A673 (cell line): ENCODE measurements at regions not wholly inside any gene's neighbourhood (a gene's known extent, or its start where the extent isn't known, plus 50 kb on each side); places are given as distances from the start of the nearest gene placed in this dataset.

Experiments
- BruUV-seq: library from RNA; stranded (reverse); fragments of 400-500 nt; replicated peaks from 2 replicates; lab custom pipeline; 2021; lab: Mats Ljungman, UMichigan
- CTCF ChIA-PET: fragments of 300-600 bp; sonication (Branson Sonifier 250); formaldehyde crosslinking; loops from one replicate; lab custom pipeline; 2022; ENCODE audit warnings: antibody characterized with exemption; lab: Charles Lee
- POLR2A ChIA-PET: fragments of 300-600 bp; sonication (Branson Sonifier 250); formaldehyde crosslinking; loops from one replicate; lab custom pipeline; 2022; ENCODE audit warnings: antibody characterized with exemption; ENCODE audit not compliant: low non-redundant PET; lab: Charles Lee
- DNase-seq: peaks from one replicate; pipeline ENCODE4 v3.0.0-alpha.2; 2015; ENCODE audit warnings: low spot score
- H3K27ac ChIP-seq: fragments of 200-600 bp; sonication (generic); 2 replicates; pipeline ENCODE4 v1.5.1; 2016; ENCODE audit warnings: mixed run types, low read depth, mild to moderate bottlenecking, mixed read lengths, antibody characterized with exemption, low read length; ENCODE audit not compliant: poor library complexity, severe bottlenecking
- H3K27me3 ChIP-seq: fragments of 200-600 bp; sonication (generic); replicated peaks from 2 replicates; pipeline ENCODE4 v1.6.1; 2017; ENCODE audit warnings: mixed run types, low read depth, mild to moderate bottlenecking, mixed read lengths, antibody characterized with exemption, low read length; ENCODE audit not compliant: insufficient read depth, poor library complexity
- H3K36me3 ChIP-seq: fragments of 200-600 bp; sonication (generic); 2 replicates; pipeline ENCODE4 v1.6.1; 2016; ENCODE audit warnings: mixed run types, mild to moderate bottlenecking, mixed read lengths, antibody characterized with exemption, low read length; ENCODE audit not compliant: insufficient read depth, poor library complexity, severe bottlenecking
- H3K4me1 ChIP-seq: fragments of 200-600 bp; sonication (generic); 2 replicates; pipeline ENCODE4 v1.6.1; 2017; ENCODE audit warnings: mixed run types, mild to moderate bottlenecking, mixed read lengths, antibody characterized with exemption, low read length; ENCODE audit not compliant: insufficient read depth, poor library complexity, severe bottlenecking
- H3K4me3 ChIP-seq: fragments of 200-600 bp; sonication (generic); 2 replicates; pipeline ENCODE4 v1.5.1; 2016; ENCODE audit warnings: low read depth, mixed run types, mild to moderate bottlenecking, mixed read lengths, low read length; ENCODE audit not compliant: poor library complexity, severe bottlenecking
- H3K9me3 ChIP-seq: fragments of 200-600 bp; sonication (generic); 2 replicates; pipeline ENCODE4 v1.6.1; 2016; ENCODE audit warnings: mixed run types, low read depth, mild to moderate bottlenecking, mixed read lengths, antibody characterized with exemption, low read length; ENCODE audit not compliant: poor library complexity, severe bottlenecking
- CTCF ChIP-seq: fragments of 300-800, 200-600 bp; sonication (generic); conservative IDR thresholded peaks from 2 replicates; pipeline ENCODE4 v1.5.1; 2017; ENCODE audit warnings: low read depth, mild to moderate bottlenecking, antibody characterized with exemption, low read length, moderate library complexity, mixed read lengths
- EZH2 ChIP-seq: fragments of 200-600 bp; sonication (generic); IDR thresholded peaks from 2 replicates; pipeline ENCODE4 v1.6.1; 2017; ENCODE audit warnings: borderline replicate concordance, low read depth, mild to moderate bottlenecking, mixed read lengths, antibody characterized with exemption, low read length; ENCODE audit not compliant: poor library complexity, severe bottlenecking
- intact Hi-C: fragments of 100-400 bp; cut with micrococcal nuclease; formaldehyde crosslinking; loops from one replicate; pipeline ENCODE4 v1.10.0; 2022; ENCODE audit not compliant: unreplicated experiment

GRCh38 chr14:53227154-53227718, 74.1 kb upstream of the DDHD1 start:
- Histone ChIP-seq H3K4me1 (no peaks in the 10 kb centered on the region), H3K27ac (no peak overlapping the region), H3K9me3 (no peaks in the 10 kb centered on the region), H3K27me3 (peaks cover 2% of the 10 kb centered on the region), H3K36me3 (no peaks in the 10 kb centered on the region), H3K4me3 (no peak overlapping the region)
- no peak for DNase-seq
- CTCF ChIA-PET: no interaction called here
- POLR2A ChIA-PET: no interaction called here
- no TSS peak for BruUV-seq
- TF ChIP-seq EZH2 (no peak), CTCF (no peak)
- intact Hi-C loops: no loop called here

- peaks cover 2% of the 10 kb centered on the region for H3K27me3 ChIP-seq
- no peak for DNase-seq
- TF ChIP-seq CTCF: no peak
- TF ChIP-seq EZH2: no peak
- no peak overlapping the region for H3K27ac ChIP-seq
- H3K4me1 ChIP-seq: no peaks in the 10 kb centered on the region
- POLR2A ChIA-PET: no interaction called here
- H3K9me3 ChIP-seq: no peaks in the 10 kb centered on the region
- no peaks in the 10 kb centered on the region for H3K36me3 ChIP-seq
- BruUV-seq: no TSS peak
- intact Hi-C loops: no loop called here
- H3K4me3 ChIP-seq: no peak overlapping the region
- CTCF ChIA-PET: no interaction called here
These were observed 73.4 kb upstream of the DDHD1 start for GRCh38 chr14:53226553-53226952.

GRCh38 chr14:53220914-53221313, 67.8 kb upstream of the DDHD1 start:
- Histone ChIP-seq H3K36me3 (no peaks in the 10 kb centered on the region), H3K4me3 (no peak overlapping the region), H3K27ac (no peak overlapping the region), H3K9me3 (no peaks in the 10 kb centered on the region), H3K27me3 (peaks cover 2% of the 10 kb centered on the region), H3K4me1 (no peaks in the 10 kb centered on the region)
- ChIA-PET CTCF (no interaction called here), POLR2A (no interaction called here)
- intact Hi-C loops: no loop called here
- no peak for TF ChIP-seq CTCF
- TF ChIP-seq EZH2: no peak
- DNase-seq: no peak
- BruUV-seq: no TSS peak
